Non-pigmented ciliary epithelial cell (primary cell): ENCODE measurements at regions not wholly inside any gene's neighbourhood (a gene's known extent, or its start where the extent isn't known, plus 50 kb on each side); places are given as distances from the start of the nearest gene placed in this dataset.

ENCODE experiments used
- DNase-seq: peaks from one replicate; pipeline ENCODE4 v3.0.0-alpha.2; 2010; ENCODE audit warnings: low read depth

GRCh38 chr1:232445361-232446106 lies 184.4 kb downstream of the SIPA1L2 start:
- no peak for DNase-seq

GRCh38 chr1:232443372-232443771 lies 186.6 kb downstream of the SIPA1L2 start:
- no peak for DNase-seq

DNA sequence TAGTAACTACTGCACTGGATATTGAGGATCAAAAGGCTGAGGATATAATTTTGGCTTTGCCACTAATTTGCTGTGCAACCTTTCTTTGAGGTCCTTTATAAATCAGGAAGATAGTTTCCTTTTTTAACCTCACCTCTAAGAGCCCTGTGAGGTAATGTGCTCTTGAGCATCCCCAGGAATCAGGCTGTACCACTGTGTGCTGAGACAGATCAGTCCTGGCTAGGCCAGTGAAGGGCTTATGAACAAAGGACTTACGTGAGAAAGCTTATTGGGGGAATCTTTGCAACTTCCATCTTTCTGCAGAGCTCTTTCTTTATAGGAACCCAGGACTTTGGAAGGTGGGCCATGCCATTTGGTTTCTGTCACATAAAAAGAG lies 188.9 kb downstream of the SIPA1L2 start:
- no peak for DNase-seq

GRCh38 chr1:232440325-232441035 lies 189.5 kb downstream of the SIPA1L2 start:
- no peak for DNase-seq

GRCh38 chr1:232439011-232439410 lies 190.9 kb downstream of the SIPA1L2 start:
- no peak for DNase-seq

GRCh38 chr1:232438476-232438875 lies 191.5 kb downstream of the SIPA1L2 start:
- DNase-seq = no peak

DNA sequence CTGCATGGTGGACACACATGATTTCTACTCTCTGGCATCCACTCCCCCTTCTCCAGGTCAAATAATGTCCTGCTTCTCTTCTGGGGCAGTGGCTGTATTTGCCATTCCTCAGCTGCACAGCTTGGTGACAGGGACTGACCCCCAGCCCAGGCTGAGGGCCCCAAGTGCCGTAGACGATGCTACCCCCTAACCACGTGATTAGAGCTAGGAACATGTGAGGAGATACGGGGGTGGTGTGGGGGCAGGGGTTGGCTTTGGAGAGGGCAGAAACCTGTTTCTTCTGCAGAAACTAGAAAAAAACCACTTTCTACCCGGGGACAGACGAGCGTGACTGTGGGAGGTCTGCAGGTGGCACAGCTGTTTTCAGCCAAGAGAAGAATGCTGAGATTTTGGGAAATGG lies 192.4 kb downstream of the SIPA1L2 start:
- DNase-seq = no peak

- DNase-seq = no peak
These were observed 194.2 kb downstream of the SIPA1L2 start for GRCh38 chr1:232435729-232436128.

- no peak for DNase-seq
These were observed 197.6 kb downstream of the SIPA1L2 start for GRCh38 chr1:232432313-232432712.

DNA sequence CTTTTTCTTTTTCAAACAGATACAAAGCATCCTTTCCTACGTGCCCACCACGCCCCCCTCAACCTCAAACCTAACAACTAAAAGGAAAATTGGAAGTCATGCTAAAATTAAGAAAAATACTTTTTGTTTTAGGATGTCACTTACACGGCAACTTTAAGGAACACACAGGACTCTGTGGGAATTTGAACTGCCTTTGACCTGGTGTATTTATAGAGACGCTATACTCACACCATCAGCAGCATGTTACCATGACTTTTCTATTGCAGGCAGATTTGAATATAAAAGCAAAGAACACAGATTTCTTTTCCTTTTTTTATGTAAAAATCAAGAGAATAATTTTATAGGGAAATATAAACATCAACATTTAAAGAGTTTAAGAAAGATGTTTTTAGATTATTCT lies 198.2 kb downstream of the SIPA1L2 start:
- DNase-seq = no peak

GRCh38 chr1:232431326-232431725 lies 198.6 kb downstream of the SIPA1L2 start:
- no peak for DNase-seq

GRCh38 chr1:232430467-232430866 lies 199.5 kb downstream of the SIPA1L2 start:
- no peak for DNase-seq

GRCh38 chr1:232428786-232429530 lies 201.0 kb downstream of the SIPA1L2 start:
- peak; percentile 37 for DNase-seq

DNA sequence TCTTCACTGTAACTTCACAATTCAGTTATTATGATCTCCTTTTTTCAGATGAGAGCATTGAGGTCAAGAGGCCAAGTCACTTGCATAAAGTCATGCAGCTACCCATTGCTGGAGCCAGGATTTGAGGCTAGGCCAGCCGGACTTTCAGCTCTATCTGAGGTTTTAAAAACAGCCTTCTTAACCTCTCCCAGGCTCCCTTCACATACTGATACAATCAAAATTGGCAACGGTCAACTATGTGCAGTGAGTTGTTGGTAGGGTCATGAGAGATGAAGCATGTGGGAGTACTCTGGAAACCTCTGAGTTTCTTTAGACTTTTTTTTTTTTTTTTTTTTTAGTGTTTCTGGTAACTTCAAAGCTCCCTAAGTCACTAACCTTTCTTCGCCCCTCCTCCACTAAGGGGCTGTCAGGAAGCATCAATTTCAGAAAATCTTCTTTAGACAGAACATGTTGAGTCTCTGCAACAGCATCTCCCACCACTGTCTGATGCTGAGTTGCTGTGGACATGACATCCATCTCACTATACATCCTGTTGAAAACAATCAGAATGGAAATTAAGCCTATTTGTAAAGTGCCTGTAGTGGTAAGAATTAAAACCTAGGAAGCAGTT lies 201.8 kb downstream of the SIPA1L2 start:
- no peak for DNase-seq

- no peak for DNase-seq
These were observed 203.1 kb downstream of the SIPA1L2 start for GRCh38 chr1:232426801-232427200.

DNA sequence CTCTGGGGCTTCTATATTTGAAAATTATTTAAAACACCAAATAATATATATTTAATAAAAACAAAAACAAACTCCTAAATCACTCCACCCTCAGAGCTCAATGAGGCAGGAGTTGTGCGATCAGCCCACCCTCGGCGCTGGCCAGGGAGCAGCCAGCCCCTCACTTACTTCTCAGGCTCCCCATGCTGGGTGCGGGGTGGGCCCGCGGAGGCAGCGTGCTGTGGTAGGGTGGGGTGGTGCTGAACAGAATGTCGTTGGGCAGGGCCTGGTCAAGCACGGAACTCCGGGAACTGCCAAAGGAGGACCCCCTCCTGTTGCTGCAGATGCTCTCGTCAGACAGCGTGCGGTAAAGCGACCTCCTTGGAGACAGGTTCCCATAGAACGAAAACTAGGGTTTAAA lies 204.5 kb downstream of the SIPA1L2 start:
- DNase-seq = no peak

- DNase-seq = no peak
These were observed 206.3 kb downstream of the SIPA1L2 start for GRCh38 chr1:232423591-232423990.

DNA sequence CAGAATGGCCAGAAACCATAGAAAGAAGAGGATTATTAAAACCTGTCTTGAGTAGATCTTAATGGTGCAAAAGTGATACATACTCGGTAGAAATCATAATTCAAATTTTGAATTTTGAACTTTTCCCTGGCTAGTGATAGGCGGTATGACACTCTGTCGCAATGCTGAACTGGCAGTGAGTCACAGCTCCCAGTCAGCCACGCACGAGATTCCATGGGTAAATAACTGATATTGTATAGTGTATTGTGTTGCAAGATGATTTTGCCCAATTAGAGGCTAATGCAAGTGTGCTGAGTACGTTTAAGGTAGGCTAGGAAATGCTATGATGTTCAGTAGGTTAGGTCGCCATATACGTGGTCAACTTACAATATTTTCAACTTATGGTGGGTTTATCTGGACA lies 207.0 kb downstream of the SIPA1L2 start:
- DNase-seq = no peak

- no peak for DNase-seq
These were observed 207.8 kb downstream of the SIPA1L2 start for GRCh38 chr1:232422098-232422497.

GRCh38 chr1:232421143-232421796 lies 208.7 kb downstream of the SIPA1L2 start:
- DNase-seq = no peak

- no peak for DNase-seq
These were observed 212.2 kb downstream of the SIPA1L2 start for GRCh38 chr1:232417636-232418248.
